Gastrocnemius medialis (tissue), 4 donors: ENCODE measurements at regions not wholly inside any gene's neighbourhood (a gene's known extent, or its start where the extent isn't known, plus 50 kb on each side); places are given as distances from the start of the nearest gene placed in this dataset.

ENCODE experiments used
- CTCF ChIP-seq, 5 experiments: fragments of 450-650 bp in 3 of 5; fragments of 200-600 bp in 2 of 5; sonication (generic) in 2 of 5; IDR thresholded peaks in 4 of 5; conservative IDR thresholded peaks in 1 of 5; 1 replicate in 4 of 5; 2 replicates in 1 of 5; pipeline ENCODE4 v1.5.1; 2016 to 2019; ENCODE audit warnings: antibody characterized with exemption in 5 of 5, mild to moderate bottlenecking in 3 of 5, moderate library complexity in 3 of 5
- POLR2A ChIP-seq, 2 donors: fragments of 450-650 bp; IDR thresholded peaks; one replicate each; pipeline ENCODE4 v1.6.1; 2017; ENCODE audit warnings: antibody characterized with exemption in 2 of 2, mild to moderate bottlenecking in 2 of 2, moderate library complexity in 2 of 2

DNA sequence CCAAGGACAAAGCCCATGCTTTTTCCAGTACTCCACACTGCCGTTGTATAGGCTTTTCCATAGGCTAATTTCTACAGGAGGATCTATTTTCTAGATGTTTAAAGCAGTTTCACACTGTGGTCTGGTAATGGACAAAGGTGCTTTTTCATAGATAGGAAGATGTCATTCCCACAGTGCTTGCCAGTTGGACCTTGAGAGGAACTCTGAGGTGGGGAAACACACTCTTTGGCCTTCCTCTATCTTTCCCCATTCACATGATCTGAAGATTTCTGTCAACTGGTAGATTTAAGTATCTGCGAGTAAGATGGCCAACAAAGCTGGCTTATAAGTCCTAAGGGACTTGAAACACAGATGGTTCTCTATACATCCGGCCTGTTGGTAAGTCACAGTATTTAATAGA is 477.3 kb downstream of the UTRN start:
- TF ChIP-seq POLR2A (IDR thresholded peaks at IDR 0.05) (no peak), CTCF (IDR thresholded peaks at IDR 0.05 in 4 of 5, conservative IDR thresholded peaks at IDR 0.05 in 1 of 5) (no peak)
